WI38 (cell line): ENCODE measurements at regions not wholly inside any gene's neighbourhood (a gene's known extent, or its start where the extent isn't known, plus 50 kb on each side); places are given as distances from the start of the nearest gene placed in this dataset.

Experiments
- H3K4me3 ChIP-seq: 2 replicates; pipeline ENCODE4 v1.5.1; 2011; ENCODE audit warnings: low read depth, mild to moderate bottlenecking, control low read depth, low read length
- TF ChIP-seq, protein P1 (sequence below): IDR thresholded peaks from 2 replicates; pipeline ENCODE4 v1.5.1; 2012; ENCODE audit warnings: low read depth, mild to moderate bottlenecking, control low read depth, low read length

DNA sequence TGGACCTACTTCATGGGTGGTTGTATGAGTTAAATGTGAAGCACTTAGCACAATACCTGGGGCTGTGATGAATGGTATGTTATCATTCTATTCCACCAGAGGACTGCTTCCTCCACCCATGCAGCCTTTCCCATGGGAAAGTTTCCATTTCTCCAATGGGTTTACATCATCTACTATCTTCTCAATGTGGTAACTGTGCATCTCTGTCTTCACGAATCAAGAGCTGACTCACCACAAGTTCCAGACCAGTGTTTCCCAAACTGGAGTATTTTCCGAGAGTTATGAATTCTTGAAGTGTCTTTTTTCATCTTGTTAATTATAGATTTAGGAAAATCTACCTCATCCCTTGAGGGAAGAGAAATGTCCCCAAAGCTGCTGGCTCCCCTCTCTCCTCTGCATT is 182.8 kb downstream of the UNC5CL start:
- TF ChIP-seq, protein P1, sequence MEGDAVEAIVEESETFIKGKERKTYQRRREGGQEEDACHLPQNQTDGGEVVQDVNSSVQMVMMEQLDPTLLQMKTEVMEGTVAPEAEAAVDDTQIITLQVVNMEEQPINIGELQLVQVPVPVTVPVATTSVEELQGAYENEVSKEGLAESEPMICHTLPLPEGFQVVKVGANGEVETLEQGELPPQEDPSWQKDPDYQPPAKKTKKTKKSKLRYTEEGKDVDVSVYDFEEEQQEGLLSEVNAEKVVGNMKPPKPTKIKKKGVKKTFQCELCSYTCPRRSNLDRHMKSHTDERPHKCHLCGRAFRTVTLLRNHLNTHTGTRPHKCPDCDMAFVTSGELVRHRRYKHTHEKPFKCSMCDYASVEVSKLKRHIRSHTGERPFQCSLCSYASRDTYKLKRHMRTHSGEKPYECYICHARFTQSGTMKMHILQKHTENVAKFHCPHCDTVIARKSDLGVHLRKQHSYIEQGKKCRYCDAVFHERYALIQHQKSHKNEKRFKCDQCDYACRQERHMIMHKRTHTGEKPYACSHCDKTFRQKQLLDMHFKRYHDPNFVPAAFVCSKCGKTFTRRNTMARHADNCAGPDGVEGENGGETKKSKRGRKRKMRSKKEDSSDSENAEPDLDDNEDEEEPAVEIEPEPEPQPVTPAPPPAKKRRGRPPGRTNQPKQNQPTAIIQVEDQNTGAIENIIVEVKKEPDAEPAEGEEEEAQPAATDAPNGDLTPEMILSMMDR, result no peak
- H3K4me3 ChIP-seq, result no peak overlapping the region

DNA sequence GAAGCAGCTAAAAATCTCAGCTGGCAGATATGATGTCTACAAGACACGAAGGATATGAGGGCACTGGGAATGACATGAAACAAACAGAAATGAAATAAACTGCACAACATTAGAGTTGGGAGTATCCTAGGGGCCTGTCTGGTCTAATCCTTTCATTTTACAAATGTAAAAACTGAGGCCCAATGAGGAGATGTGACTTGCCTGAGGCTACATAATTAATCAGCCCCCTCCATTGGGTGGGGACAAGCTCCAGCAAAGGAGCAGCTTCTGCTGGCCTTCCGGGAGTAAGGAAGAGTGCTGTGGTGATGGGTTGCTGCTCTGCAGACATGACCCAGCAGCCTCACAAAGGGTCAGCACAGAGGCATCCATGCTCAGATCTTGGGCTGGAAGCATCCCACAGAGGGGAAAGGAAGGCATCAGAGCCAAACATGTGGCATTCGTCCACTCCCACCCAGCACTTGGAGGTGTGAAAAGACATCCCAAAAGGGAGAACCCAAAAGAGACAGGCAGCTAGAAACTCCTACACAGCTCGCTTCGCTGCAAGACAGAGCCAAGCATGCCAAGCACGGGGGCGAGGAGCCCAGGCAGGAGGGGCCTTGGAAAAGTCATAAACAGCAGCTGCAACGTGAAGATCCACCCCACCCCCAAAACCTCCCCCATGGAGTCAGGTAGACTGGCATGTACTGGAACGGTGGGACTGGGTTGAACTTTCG is 183.7 kb downstream of the UNC5CL start:
- no peak overlapping the region for H3K4me3 ChIP-seq
- TF ChIP-seq, protein P1, result no peak

DNA sequence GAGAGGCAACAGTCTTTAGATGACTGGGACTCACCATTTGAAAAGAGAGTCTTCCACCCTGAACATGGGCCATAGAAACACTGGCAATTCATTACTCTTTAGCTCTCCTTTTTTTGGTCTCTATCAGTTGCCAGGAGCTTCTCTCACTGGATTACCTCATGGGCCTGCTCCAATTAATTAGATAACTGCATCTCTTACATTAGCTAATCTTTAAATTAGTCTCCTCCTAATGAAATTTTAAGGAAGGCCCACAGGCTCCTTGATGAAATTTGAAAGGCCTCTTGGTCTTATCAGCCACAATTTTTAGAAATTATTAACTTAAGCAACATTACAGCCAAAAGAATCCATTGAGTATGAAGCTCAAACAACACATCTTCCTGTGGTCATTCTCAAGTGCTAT is 184.4 kb downstream of the UNC5CL start:
- TF ChIP-seq, protein P1, result no peak
- H3K4me3 ChIP-seq, result no peak overlapping the region

GRCh38 chr6:40852779-40853373 is 186.1 kb downstream of the UNC5CL start:
- TF ChIP-seq, protein P1, result peak; percentile 41; the same call in 1 of the 2 replicates
- H3K4me3 ChIP-seq, result no peak overlapping the region

DNA sequence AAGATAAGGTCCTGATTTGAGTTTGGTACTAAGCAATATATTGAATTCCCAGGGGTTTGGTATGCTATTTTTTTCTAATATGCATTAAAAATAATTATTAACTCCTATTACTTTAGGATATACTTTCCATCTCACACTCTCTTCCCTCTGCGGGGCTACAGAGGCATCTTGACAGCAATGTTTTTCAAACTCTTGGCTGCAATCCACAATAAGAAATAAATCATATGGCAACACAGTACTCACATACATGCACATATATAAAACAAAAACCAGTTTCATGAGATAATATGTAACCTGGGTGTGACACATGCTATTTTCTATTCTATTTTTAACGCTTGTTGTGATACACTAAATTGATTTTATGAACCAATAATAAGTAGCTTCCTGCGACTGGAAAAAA is 189.5 kb downstream of the UNC5CL start:
- TF ChIP-seq, protein P1, result no peak

GRCh38 chr6:40848868-40849514 is 190.0 kb downstream of the UNC5CL start:
- no peak overlapping the region for H3K4me3 ChIP-seq
- TF ChIP-seq, protein P1, result no peak

More for the DNA sequence above, 189.5 kb downstream of the UNC5CL start:
- H3K4me3 ChIP-seq, result no peak overlapping the region

DNA sequence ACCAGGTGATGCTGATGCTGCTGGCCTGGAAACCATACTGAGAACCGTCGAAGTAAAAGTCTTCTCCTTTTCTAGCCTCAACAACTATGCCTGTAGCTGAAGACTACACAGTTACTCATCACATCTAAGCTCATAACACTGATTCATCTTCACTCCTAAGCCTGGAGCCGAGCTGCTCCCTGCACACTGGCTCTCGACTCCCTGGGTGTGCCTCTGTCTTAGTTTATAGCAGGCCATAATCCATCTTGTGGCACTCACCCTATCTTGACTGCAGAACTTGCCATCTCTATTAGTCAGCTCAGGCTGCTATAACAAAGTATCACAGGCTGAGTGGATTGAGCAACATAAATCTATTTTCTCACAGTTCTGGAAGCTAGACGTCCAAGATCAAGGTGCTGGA is 191.0 kb downstream of the UNC5CL start:
- no peak overlapping the region for H3K4me3 ChIP-seq
- TF ChIP-seq, protein P1, result no peak
